GM21360 (cell line): ENCODE measurements at regions not wholly inside any gene's neighbourhood (a gene's known extent, or its start where the extent isn't known, plus 50 kb on each side); places are given as distances from the start of the nearest gene placed in this dataset.
A peak's percentile ranks its signal among the peaks of the same experiment; 100 is the strongest.
"Not testable (repeated sequence)": the region's sequence is repeated elsewhere in the genome, so short reads cannot be mapped to it uniquely, and the experiment has no call there.

Experiments used
- ATAC-seq: cut with Tn5 transposase; IDR thresholded peaks from one replicate; pipeline ENCODE4 v1.9.1; 2021; ENCODE audit warnings: mild to moderate bottlenecking, moderate library complexity; ENCODE audit not compliant: unreplicated experiment

GRCh38 chr6:86118271-86118670, 475.6 kb upstream of the SYNCRIP start:
- no peak for ATAC-seq

- ATAC-seq = no peak
These were observed 465.3 kb upstream of the SYNCRIP start for GRCh38 chr6:86107985-86108384.

GRCh38 chr6:86087954-86088353, 445.3 kb upstream of the SYNCRIP start:
- ATAC-seq = no peak

GRCh38 chr6:86079938-86080337, 437.3 kb upstream of the SYNCRIP start:
- no peak for ATAC-seq

- no peak for ATAC-seq
These were observed 427.5 kb upstream of the SYNCRIP start for GRCh38 chr6:86070151-86070550.

- not testable (repeated sequence) for ATAC-seq
These were observed 422.3 kb upstream of the SYNCRIP start for GRCh38 chr6:86065002-86065401.

- not testable (repeated sequence) for ATAC-seq
These were observed 414.8 kb upstream of the SYNCRIP start for GRCh38 chr6:86057293-86057980.

- no peak for ATAC-seq
These were observed 402.4 kb upstream of the SYNCRIP start for GRCh38 chr6:86045038-86045437.

GRCh38 chr6:86042214-86042613, 399.5 kb upstream of the SYNCRIP start:
- ATAC-seq = no peak

- no peak for ATAC-seq
These were observed 389.0 kb upstream of the SYNCRIP start for GRCh38 chr6:86031713-86032112.

GRCh38 chr6:86030875-86031274, 388.2 kb upstream of the SYNCRIP start:
- no peak for ATAC-seq

- no peak for ATAC-seq
These were observed 386.1 kb upstream of the SYNCRIP start for GRCh38 chr6:86028776-86029175.

GRCh38 chr6:86026890-86027289, 384.2 kb upstream of the SYNCRIP start:
- ATAC-seq = not testable (repeated sequence)

GRCh38 chr6:86017236-86017635, 374.6 kb upstream of the SYNCRIP start:
- ATAC-seq = peak; percentile 87

GRCh38 chr6:86016567-86016966, 373.9 kb upstream of the SYNCRIP start:
- no peak for ATAC-seq

GRCh38 chr6:86016077-86016476, 373.4 kb upstream of the SYNCRIP start:
- ATAC-seq = no peak

GRCh38 chr6:86012991-86013390, 370.3 kb upstream of the SYNCRIP start:
- not testable (repeated sequence) for ATAC-seq

GRCh38 chr6:86010915-86011786, 368.5 kb upstream of the SYNCRIP start:
- ATAC-seq = no peak

GRCh38 chr6:85997206-85997605, 354.5 kb upstream of the SYNCRIP start:
- ATAC-seq = peak; percentile 63

- ATAC-seq = no peak
These were observed 353.3 kb upstream of the SYNCRIP start for GRCh38 chr6:85996034-85996375.

GRCh38 chr6:85995339-85996033, 352.8 kb upstream of the SYNCRIP start:
- no peak for ATAC-seq

- no peak for ATAC-seq
These were observed 344.0 kb upstream of the SYNCRIP start for GRCh38 chr6:85986681-85987080.
